ENCODE measurements at regions not wholly inside any gene's neighbourhood (a gene's known extent, or its start where the extent isn't known, plus 50 kb on each side); places are given as distances from the start of the nearest gene placed in this dataset.

- TF ChIP-seq BCL11A (tag by site-specific recombination; IDR thresholded peaks at IDR 0.05; ENCODE audit: low read depth) (no peak), PATZ1 (tag by site-specific recombination; IDR thresholded peaks at IDR 0.05) (no peak), ZNF24 (tag by site-specific recombination; IDR thresholded peaks at IDR 0.05) (no peak), ZFP37 (tag by site-specific recombination; IDR thresholded peaks at IDR 0.05) (no peak)
Measured at GRCh38 chr4:116872308-116872707, 213.1 kb downstream of the TRAM1L1 start (continued).

- POLR2A ChIA-PET: no interaction called here
- no peaks in the 10 kb centered on the region for H3K4me1 ChIP-seq (ENCODE audit: control insufficient read depth, insufficient read depth, low read length)
Measured at GRCh38 chr4:116870686-116871085, 214.7 kb downstream of the TRAM1L1 start.

More at GRCh38 chr4:116870686-116871085, 214.7 kb downstream of the TRAM1L1 start:
- CTCF ChIA-PET: no interaction called here
- TF ChIP-seq ZBTB21 (tag by site-specific recombination; IDR thresholded peaks at IDR 0.05) (no peak), ZNF266 (tag by site-specific recombination; IDR thresholded peaks at IDR 0.05; ENCODE audit: low read depth) (no peak), OVOL3 (tag by site-specific recombination; IDR thresholded peaks at IDR 0.05) (no peak), ZNF513 (tag by site-specific recombination; IDR thresholded peaks at IDR 0.05) (no peak), ZBTB8A (tag by site-specific recombination; IDR thresholded peaks at IDR 0.05) (no peak), ZSCAN16 (tag by site-specific recombination; IDR thresholded peaks at IDR 0.05) (no peak), ZNF335 (tag by site-specific recombination; conservative IDR thresholded peaks at IDR 0.05) (no peak), ZBTB48 (tag by site-specific recombination; IDR thresholded peaks at IDR 0.05) (no peak), ZNF175 (tag by site-specific recombination; IDR thresholded peaks at IDR 0.05) (no peak), ZNF18 (tag by site-specific recombination; IDR thresholded peaks at IDR 0.05) (no peak), ZNF157 (tag by site-specific recombination; IDR thresholded peaks at IDR 0.05) (no peak), ZNF549 (tag by site-specific recombination; IDR thresholded peaks at IDR 0.05) (no peak), KLF17 (tag by site-specific recombination; IDR thresholded peaks at IDR 0.05) (no peak), ZNF670 (tag by site-specific recombination; IDR thresholded peaks at IDR 0.05; ENCODE audit: low read depth) (no peak), ZNF184 (tag by site-specific recombination; IDR thresholded peaks at IDR 0.05) (no peak), ZNF610 (tag by site-specific recombination; IDR thresholded peaks at IDR 0.05; ENCODE audit: borderline replicate concordance) (no peak), SP2 (tag by site-specific recombination; IDR thresholded peaks at IDR 0.05) (no peak), ZBTB26 (tag by site-specific recombination; optimal IDR thresholded peaks at IDR 0.05) (no peak)
- H3K9me3 ChIP-seq (ENCODE audit: control insufficient read depth, insufficient read depth, low read depth, low read length): no peaks in the 10 kb centered on the region
- H3K27ac ChIP-seq (ENCODE audit: extremely low read depth, low read depth, low read length): no peak overlapping the region
- H3K4me3 ChIP-seq (ENCODE audit: low read depth, low read length): no peak overlapping the region
- no peaks in the 10 kb centered on the region for H3K36me3 ChIP-seq (ENCODE audit: control insufficient read depth in 2 of 2, insufficient read depth in 1 of 2, low read length in 2 of 2)
